ENCODE measurements at regions not wholly inside any gene's neighbourhood (a gene's known extent, or its start where the extent isn't known, plus 50 kb on each side); places are given as distances from the start of the nearest gene placed in this dataset.

DNA sequence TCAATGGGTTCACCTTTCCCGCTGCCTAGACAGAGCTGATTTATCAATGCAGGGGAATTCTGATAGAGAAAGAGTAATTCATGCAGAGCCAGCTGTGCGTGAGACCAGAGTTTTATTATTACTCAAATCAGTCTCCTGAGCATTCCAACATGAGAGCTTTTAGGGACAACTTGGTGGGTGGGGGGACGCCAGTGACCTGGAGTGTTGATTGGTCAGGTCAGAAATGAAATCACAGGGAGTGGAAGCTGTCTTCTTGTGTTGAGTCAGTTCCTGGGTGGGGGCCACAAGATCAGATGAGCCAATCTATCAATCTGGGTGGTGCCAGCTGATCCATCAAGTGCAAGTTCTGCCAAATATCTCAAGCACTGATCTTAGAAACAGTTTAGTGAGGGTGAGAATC is 99.0 kb upstream of the CAV2 start:
- no TSS peak for BruUV-seq (replicated peaks)
- Histone ChIP-seq H3K27me3 (ENCODE audit: low read length) (no peaks in the 10 kb centered on the region), H2AFZ (ENCODE audit: low read length) (no peak overlapping the region), H3K4me3 (ENCODE audit: low read length) (no peak overlapping the region), H3K4me1 (ENCODE audit: insufficient read depth, low read length) (peaks cover 24% of the 10 kb centered on the region), H3K36me3 (ENCODE audit: low read depth, low read length) (no peaks in the 10 kb centered on the region), H3K9ac (ENCODE audit: low read length) (no peak overlapping the region), H3K79me2 (ENCODE audit: low read length) (no peaks in the 10 kb centered on the region), H3F3A (ENCODE audit: low read length, unreplicated experiment) (no peaks in the 10 kb centered on the region), H3K27ac (ENCODE audit: low read length) (no peak overlapping the region), H3K9me3 (ENCODE audit: low read length) (no peaks in the 10 kb centered on the region), H3K9me2 (replicated peaks; ENCODE audit: low read length) (no peaks in the 10 kb centered on the region), H3K4me2 (ENCODE audit: low read length) (no peak overlapping the region), H4K20me1 (ENCODE audit: low read length) (no peaks in the 10 kb centered on the region)
- ChIA-PET CTCF (no interaction called here), POLR2A (ENCODE audit: unreplicated experiment) (no interaction called here)
- TF ChIP-seq, protein P1, sequence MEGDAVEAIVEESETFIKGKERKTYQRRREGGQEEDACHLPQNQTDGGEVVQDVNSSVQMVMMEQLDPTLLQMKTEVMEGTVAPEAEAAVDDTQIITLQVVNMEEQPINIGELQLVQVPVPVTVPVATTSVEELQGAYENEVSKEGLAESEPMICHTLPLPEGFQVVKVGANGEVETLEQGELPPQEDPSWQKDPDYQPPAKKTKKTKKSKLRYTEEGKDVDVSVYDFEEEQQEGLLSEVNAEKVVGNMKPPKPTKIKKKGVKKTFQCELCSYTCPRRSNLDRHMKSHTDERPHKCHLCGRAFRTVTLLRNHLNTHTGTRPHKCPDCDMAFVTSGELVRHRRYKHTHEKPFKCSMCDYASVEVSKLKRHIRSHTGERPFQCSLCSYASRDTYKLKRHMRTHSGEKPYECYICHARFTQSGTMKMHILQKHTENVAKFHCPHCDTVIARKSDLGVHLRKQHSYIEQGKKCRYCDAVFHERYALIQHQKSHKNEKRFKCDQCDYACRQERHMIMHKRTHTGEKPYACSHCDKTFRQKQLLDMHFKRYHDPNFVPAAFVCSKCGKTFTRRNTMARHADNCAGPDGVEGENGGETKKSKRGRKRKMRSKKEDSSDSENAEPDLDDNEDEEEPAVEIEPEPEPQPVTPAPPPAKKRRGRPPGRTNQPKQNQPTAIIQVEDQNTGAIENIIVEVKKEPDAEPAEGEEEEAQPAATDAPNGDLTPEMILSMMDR (conservative IDR thresholded peaks at IDR 0.05; ENCODE audit: low read depth, low read length): no peak
- TF ChIP-seq EZH2 (IDR thresholded peaks at IDR 0.05; ENCODE audit: low read length, unreplicated experiment) (no peak), EZH2phosphoT487 (IDR thresholded peaks at IDR 0.05; ENCODE audit: borderline replicate concordance, low read length) (no peak)
- ATAC-seq (no peak), DNase-seq (no peak)
- intact Hi-C loops (cut with micrococcal nuclease): no loop called here

DNA sequence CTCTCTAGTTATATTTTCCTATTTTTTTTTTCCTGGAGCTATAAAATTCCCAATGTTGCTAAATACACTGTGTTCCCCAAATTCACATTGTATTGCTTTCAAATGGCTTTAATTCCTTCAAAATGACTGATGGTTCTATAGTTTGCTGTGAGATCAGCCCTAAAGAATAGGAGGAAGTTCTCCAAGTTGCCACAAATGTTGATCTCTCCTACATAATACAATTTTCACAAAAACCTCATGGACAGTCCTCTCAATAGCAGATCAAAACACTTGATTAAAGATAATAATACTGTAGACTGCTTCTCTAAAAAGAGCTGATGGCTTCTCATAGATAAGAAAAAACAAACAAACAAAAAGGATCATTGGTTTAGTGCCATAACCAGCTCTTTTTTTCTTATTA is 97.8 kb upstream of the CAV2 start:
- Histone ChIP-seq H3K27ac (ENCODE audit: low read length) (no peak overlapping the region), H3F3A (ENCODE audit: low read length, unreplicated experiment) (no peaks in the 10 kb centered on the region)
- CTCF ChIA-PET: no interaction called here

DNA sequence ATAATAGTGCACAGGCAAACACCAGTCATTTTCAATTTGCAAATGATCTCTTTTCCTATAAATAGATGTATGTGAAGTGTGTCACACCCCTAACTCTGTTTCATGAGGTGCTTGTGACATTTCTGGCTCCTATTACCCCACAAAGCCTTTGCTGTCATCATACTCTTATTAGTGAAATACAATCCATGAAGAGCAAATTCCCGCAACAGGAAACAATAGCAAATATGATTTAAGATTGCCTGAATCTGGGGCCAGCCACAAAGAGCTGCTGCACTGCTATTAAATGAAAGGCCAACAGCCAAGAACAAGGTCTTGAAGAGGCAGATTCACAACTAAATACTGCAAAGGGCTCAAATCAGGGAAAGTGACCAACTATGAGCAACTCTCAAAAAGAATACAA is 96.3 kb upstream of the CAV2 start:
- TF ChIP-seq, protein P1 (conservative IDR thresholded peaks at IDR 0.05; ENCODE audit: low read depth, low read length): no peak
- TF ChIP-seq EZH2 (IDR thresholded peaks at IDR 0.05; ENCODE audit: low read length, unreplicated experiment) (no peak), EZH2phosphoT487 (IDR thresholded peaks at IDR 0.05; ENCODE audit: borderline replicate concordance, low read length) (no peak)
- DNase-seq: no peak
- no peaks in the 10 kb centered on the region for H3K36me3 ChIP-seq (ENCODE audit: low read depth, low read length)
- no peak overlapping the region for H3K4me3 ChIP-seq (ENCODE audit: low read length)
- ChIA-PET CTCF (no interaction called here), POLR2A (ENCODE audit: unreplicated experiment) (interaction anchor here (0.6 kb wide), 1 partner anchor 146 kb away, joined by 5 read pairs; no protein-coding TSS in a partner anchor)
- H3K9me2 ChIP-seq (replicated peaks; ENCODE audit: low read length): no peaks in the 10 kb centered on the region
- intact Hi-C loops (cut with micrococcal nuclease): no loop called here
- H3K9me3 ChIP-seq (ENCODE audit: low read length): no peaks in the 10 kb centered on the region
- no peak overlapping the region for H3K27ac ChIP-seq (ENCODE audit: low read length)
- peaks cover 23% of the 10 kb centered on the region for H3K4me1 ChIP-seq (ENCODE audit: insufficient read depth, low read length)
- no peaks in the 10 kb centered on the region for H3F3A ChIP-seq (ENCODE audit: low read length, unreplicated experiment)
- no peak overlapping the region for H2AFZ ChIP-seq (ENCODE audit: low read length)
- no peak for ATAC-seq
- no peaks in the 10 kb centered on the region for H4K20me1 ChIP-seq (ENCODE audit: low read length)
- no TSS peak for BruUV-seq (replicated peaks)
- no peak overlapping the region for H3K4me2 ChIP-seq (ENCODE audit: low read length)
- no peaks in the 10 kb centered on the region for H3K27me3 ChIP-seq (ENCODE audit: low read length)
- H3K9ac ChIP-seq (ENCODE audit: low read length): no peak overlapping the region
- H3K79me2 ChIP-seq (ENCODE audit: low read length): no peaks in the 10 kb centered on the region

More for the DNA sequence above, 97.8 kb upstream of the CAV2 start:
- Histone ChIP-seq H3K4me2 (ENCODE audit: low read length) (no peak overlapping the region), H3K4me3 (ENCODE audit: low read length) (no peak overlapping the region), H3K9me3 (ENCODE audit: low read length) (no peaks in the 10 kb centered on the region), H3K36me3 (ENCODE audit: low read depth, low read length) (no peaks in the 10 kb centered on the region), H3K9ac (ENCODE audit: low read length) (no peak overlapping the region), H4K20me1 (ENCODE audit: low read length) (no peaks in the 10 kb centered on the region), H3K27me3 (ENCODE audit: low read length) (no peaks in the 10 kb centered on the region), H3K79me2 (ENCODE audit: low read length) (no peaks in the 10 kb centered on the region), H3K4me1 (ENCODE audit: insufficient read depth, low read length) (peaks cover 16% of the 10 kb centered on the region), H3K9me2 (replicated peaks; ENCODE audit: low read length) (no peaks in the 10 kb centered on the region), H2AFZ (ENCODE audit: low read length) (no peak overlapping the region)
- intact Hi-C loops (cut with micrococcal nuclease): no loop called here
- ATAC-seq (no peak), DNase-seq (no peak)
- POLR2A ChIA-PET (ENCODE audit: unreplicated experiment): no interaction called here
- no peak for TF ChIP-seq EZH2 (IDR thresholded peaks at IDR 0.05; ENCODE audit: low read length, unreplicated experiment)
- no TSS peak for BruUV-seq (replicated peaks)
